22Rv1 (cell line): ENCODE measurements at regions not wholly inside any gene's neighbourhood (a gene's known extent, or its start where the extent isn't known, plus 50 kb on each side); places are given as distances from the start of the nearest gene placed in this dataset.

Experiments
- ZFX ChIP-seq: fragments of 450-650 bp; IDR thresholded peaks from 2 replicates; pipeline ENCODE4 v1.6.1; 2017; ENCODE audit warnings: antibody characterized with exemption, borderline replicate concordance
- TF ChIP-seq, protein P1 (sequence below): fragments of 450-650 bp; IDR thresholded peaks from 2 replicates; pipeline ENCODE4 v1.5.1; 2017; ENCODE audit warnings: mild to moderate bottlenecking

DNA sequence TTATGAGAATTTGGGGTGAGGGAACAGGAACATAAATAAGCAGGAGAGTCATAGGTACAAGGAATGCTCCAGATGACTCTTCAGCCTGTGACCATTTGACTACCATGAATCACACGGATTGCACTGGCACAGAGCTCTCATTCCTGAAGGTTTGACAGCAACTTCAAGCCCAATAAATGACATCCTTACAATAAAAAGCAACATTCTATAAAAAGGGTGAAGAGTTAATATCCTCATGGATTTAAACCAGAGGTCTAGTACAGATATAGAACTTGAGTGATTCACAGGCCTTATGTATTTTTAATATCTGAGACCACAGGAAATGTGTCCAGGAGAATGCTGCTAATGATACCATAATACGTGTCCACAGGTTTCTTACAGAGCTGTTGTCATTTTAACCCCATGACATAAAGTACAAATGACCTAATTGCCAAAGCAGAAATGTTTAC is 158.1 kb downstream of the IRS2 start:
- TF ChIP-seq, protein P1, sequence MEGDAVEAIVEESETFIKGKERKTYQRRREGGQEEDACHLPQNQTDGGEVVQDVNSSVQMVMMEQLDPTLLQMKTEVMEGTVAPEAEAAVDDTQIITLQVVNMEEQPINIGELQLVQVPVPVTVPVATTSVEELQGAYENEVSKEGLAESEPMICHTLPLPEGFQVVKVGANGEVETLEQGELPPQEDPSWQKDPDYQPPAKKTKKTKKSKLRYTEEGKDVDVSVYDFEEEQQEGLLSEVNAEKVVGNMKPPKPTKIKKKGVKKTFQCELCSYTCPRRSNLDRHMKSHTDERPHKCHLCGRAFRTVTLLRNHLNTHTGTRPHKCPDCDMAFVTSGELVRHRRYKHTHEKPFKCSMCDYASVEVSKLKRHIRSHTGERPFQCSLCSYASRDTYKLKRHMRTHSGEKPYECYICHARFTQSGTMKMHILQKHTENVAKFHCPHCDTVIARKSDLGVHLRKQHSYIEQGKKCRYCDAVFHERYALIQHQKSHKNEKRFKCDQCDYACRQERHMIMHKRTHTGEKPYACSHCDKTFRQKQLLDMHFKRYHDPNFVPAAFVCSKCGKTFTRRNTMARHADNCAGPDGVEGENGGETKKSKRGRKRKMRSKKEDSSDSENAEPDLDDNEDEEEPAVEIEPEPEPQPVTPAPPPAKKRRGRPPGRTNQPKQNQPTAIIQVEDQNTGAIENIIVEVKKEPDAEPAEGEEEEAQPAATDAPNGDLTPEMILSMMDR, result no peak
- no peak for TF ChIP-seq ZFX
